ENCODE measurements at regions not wholly inside any gene's neighbourhood (a gene's known extent, or its start where the extent isn't known, plus 50 kb on each side); places are given as distances from the start of the nearest gene placed in this dataset.
"Not testable (repeated sequence)": the region's sequence is repeated elsewhere in the genome, so short reads cannot be mapped to it uniquely, and the experiment has no call there.

DNA sequence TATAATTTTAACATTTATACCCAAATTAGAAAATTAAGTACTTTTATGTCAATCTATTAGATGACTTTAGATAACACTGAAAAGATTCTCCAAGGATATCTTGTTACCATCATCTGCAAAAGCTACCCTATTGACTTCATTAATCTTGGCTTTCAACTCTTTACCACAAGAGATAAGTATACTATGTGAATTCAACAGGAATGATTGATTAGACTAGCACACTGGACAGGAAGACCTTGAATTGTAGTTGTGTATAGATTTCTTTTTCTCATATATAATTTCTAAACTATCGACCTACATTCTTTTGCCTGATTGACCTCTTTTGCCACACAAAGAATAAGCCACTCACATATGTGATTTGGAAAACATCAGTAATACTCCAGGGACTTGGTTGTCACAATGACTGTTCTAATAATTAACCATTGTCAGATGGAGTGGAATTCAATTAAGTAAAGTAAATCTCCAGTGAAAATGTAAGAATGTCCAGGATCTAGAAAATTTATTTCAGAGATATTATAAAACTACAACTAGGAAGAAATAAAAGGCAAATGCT is 1132.0 kb downstream of the SORCS1 start:
- Histone ChIP-seq H3K27me3 (ENCODE audit: control insufficient read depth in 3 of 3, insufficient read depth in 3 of 3, low read length in 3 of 3) (no peaks in the 10 kb centered on the region), H3K4me3 (ENCODE audit: low read depth in 1 of 3, low read length in 3 of 3) (no peak overlapping the region), H3K9me3 (ENCODE audit: control insufficient read depth in 2 of 2, insufficient read depth in 1 of 2, low read depth in 1 of 2, low read length in 1 of 2) (no peaks in the 10 kb centered on the region), H3K36me3 (ENCODE audit: control insufficient read depth in 3 of 3, insufficient read depth in 2 of 3, low read depth in 1 of 3, low read length in 3 of 3) (no peaks in the 10 kb centered on the region), H3K27ac (ENCODE audit: low read depth in 1 of 3, low read length in 2 of 3) (no peak overlapping the region), H3K4me1 (ENCODE audit: control insufficient read depth in 3 of 3, insufficient read depth in 2 of 3, low read depth in 1 of 3, low read length in 2 of 3) (no peaks in the 10 kb centered on the region)
- 43 to 57% (median 46%) methylated on average over 1 of the region's 1 CpG for WGBS, 3 donors
- DNase-seq (no peak), FAIRE-seq (no peak)

DNA sequence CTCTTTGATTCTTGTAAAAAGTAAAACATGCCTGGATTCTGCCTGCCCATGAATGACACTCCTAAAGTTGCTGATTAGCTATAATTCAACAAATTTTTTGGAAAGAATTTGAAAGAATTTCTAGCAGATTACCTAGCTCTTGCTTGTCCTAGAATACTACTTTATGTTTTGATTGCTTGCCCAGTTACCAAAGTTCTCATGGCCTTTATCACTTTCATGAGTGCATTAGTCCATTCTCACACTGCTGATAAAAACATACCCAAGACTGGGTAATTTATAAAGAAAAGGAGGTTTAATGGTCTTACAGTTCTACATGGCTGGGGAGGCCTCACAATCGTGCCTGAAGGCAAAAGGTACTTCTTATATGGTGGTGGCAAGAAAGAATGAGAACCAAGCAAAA is 1137.3 kb downstream of the SORCS1 start:
- no peaks in the 10 kb centered on the region for H3K9me3 ChIP-seq (ENCODE audit: control insufficient read depth in 2 of 2, insufficient read depth in 1 of 2, low read depth in 1 of 2, low read length in 1 of 2)
- no peak overlapping the region for H3K4me3 ChIP-seq (ENCODE audit: low read depth in 1 of 3, low read length in 3 of 3)
- FAIRE-seq = no peak
- no peak overlapping the region for H3K27ac ChIP-seq (ENCODE audit: low read depth in 1 of 3, low read length in 2 of 3)
- H3K36me3 ChIP-seq (ENCODE audit: control insufficient read depth in 3 of 3, insufficient read depth in 2 of 3, low read depth in 1 of 3, low read length in 3 of 3) = no peaks in the 10 kb centered on the region
- no peak for DNase-seq
- WGBS, 3 donors = 33 to 41% (median 38%) methylated on average over 1 of the region's 1 CpG
- H3K4me1 ChIP-seq (ENCODE audit: control insufficient read depth in 3 of 3, insufficient read depth in 2 of 3, low read depth in 1 of 3, low read length in 2 of 3) = no peaks in the 10 kb centered on the region
- no peaks in the 10 kb centered on the region for H3K27me3 ChIP-seq (ENCODE audit: control insufficient read depth in 3 of 3, insufficient read depth in 3 of 3, low read length in 3 of 3)

DNA sequence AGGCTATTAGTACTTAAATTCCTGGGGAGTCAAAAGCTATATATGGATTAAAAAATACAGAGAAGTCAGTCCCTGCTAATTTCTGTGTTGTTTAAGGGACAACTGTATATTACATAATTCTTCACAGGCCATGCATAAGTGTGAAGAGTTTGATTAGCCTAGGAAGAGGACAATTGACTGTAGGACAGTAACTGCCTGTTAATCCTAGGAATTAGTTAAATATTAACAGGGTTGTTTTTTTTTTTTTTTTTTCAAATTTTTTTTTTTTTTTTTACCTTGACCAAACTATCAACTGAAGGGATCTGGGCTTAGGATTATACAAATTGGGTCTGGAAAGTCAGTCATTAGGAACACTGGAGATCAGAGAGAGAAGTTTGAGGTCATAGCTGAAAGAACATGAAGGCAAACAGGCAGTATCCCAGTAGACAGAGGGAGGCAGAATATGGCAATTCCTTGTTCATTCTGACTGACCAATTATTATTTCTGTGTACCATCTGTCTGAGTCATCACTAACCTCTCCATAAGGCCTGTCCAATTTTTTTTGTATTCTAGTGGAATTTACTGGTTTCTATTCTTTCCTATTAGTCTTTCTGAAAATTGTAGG is 1139.2 kb downstream of the SORCS1 start:
- FAIRE-seq (no peak), DNase-seq (no peak)
- Histone ChIP-seq H3K9me3 (ENCODE audit: control insufficient read depth in 2 of 2, insufficient read depth in 1 of 2, low read depth in 1 of 2, low read length in 1 of 2) (no peaks in the 10 kb centered on the region), H3K36me3 (ENCODE audit: control insufficient read depth in 3 of 3, insufficient read depth in 2 of 3, low read depth in 1 of 3, low read length in 3 of 3) (no peaks in the 10 kb centered on the region), H3K4me1 (ENCODE audit: control insufficient read depth in 3 of 3, insufficient read depth in 2 of 3, low read depth in 1 of 3, low read length in 2 of 3) (no peaks in the 10 kb centered on the region), H3K27ac (ENCODE audit: low read depth in 1 of 3, low read length in 2 of 3) (no peak overlapping the region), H3K27me3 (ENCODE audit: control insufficient read depth in 3 of 3, insufficient read depth in 3 of 3, low read length in 3 of 3) (no peaks in the 10 kb centered on the region), H3K4me3 (ENCODE audit: low read depth in 1 of 3, low read length in 3 of 3) (no peak overlapping the region)

DNA sequence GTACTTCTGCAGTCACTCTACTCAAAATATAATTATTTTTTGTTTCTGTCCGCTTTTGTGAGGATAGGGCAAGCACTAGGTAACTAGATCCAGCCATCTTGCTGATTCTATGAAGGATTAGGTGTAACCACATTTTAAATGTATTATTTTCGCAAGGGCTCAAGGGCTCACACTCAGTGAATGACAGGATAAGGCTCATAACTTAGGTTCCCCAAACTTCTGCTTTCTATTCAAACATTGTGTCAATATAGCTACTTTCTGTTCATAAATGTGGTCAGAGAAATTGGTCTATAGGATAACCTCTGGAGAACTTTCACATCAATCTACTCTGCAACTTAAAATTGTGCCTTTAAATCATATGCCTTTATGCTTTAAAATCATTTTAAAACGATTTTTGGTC is 1141.2 kb downstream of the SORCS1 start:
- Histone ChIP-seq H3K36me3 (ENCODE audit: control insufficient read depth in 3 of 3, insufficient read depth in 2 of 3, low read depth in 1 of 3, low read length in 3 of 3) (no peaks in the 10 kb centered on the region), H3K4me1 (ENCODE audit: control insufficient read depth in 3 of 3, insufficient read depth in 2 of 3, low read depth in 1 of 3, low read length in 2 of 3) (no peaks in the 10 kb centered on the region), H3K27me3 (ENCODE audit: control insufficient read depth in 3 of 3, insufficient read depth in 3 of 3, low read length in 3 of 3) (no peaks in the 10 kb centered on the region), H3K9me3 (ENCODE audit: control insufficient read depth in 2 of 2, insufficient read depth in 1 of 2, low read depth in 1 of 2, low read length in 1 of 2) (no peaks in the 10 kb centered on the region), H3K4me3 (ENCODE audit: low read depth in 1 of 3, low read length in 3 of 3) (no peak overlapping the region), H3K27ac (ENCODE audit: low read depth in 1 of 3, low read length in 2 of 3) (no peak overlapping the region)
- DNase-seq (no peak), FAIRE-seq (no peak)
- WGBS, 3 donors = 61 to 69% (median 62%) methylated on average over 3 of the region's 3 CpGs

DNA sequence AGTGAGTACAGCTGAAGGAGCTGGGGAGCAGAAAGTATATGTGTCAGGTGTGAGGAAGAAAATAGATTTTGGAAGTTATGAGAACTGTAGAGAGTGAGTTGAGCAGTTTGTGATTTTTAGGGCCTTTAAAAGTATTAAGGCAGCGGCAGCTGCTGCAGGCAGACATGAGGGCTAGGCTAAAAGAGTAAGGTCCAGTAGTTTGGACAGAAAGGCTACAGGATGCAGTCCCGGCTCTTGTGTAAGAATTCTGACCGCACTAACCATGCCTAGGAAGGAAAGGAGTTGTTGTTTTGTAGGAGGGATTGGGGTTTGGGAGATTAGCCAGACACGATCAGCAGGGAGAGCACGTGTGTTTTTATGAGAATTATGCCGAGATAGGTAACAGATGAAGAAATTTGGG is 1144.9 kb downstream of the SORCS1 start:
- not testable (repeated sequence) for H3K27me3 ChIP-seq (ENCODE audit: control insufficient read depth in 3 of 3, insufficient read depth in 3 of 3, low read length in 3 of 3); H3K36me3 ChIP-seq (ENCODE audit: control insufficient read depth in 3 of 3, insufficient read depth in 2 of 3, low read depth in 1 of 3, low read length in 3 of 3); FAIRE-seq; H3K27ac ChIP-seq (ENCODE audit: low read depth in 1 of 3, low read length in 2 of 3); DNase-seq; H3K9me3 ChIP-seq (ENCODE audit: control insufficient read depth in 2 of 2, insufficient read depth in 1 of 2, low read depth in 1 of 2, low read length in 1 of 2); H3K4me3 ChIP-seq (ENCODE audit: low read depth in 1 of 3, low read length in 3 of 3); H3K4me1 ChIP-seq (ENCODE audit: control insufficient read depth in 3 of 3, insufficient read depth in 2 of 3, low read depth in 1 of 3, low read length in 2 of 3)
- 69 to 80% (median 75%) methylated on average over 6 of the region's 6 CpGs for WGBS, 3 donors

- H3K4me3 ChIP-seq (ENCODE audit: low read depth in 1 of 3, low read length in 3 of 3); H3K27ac ChIP-seq (ENCODE audit: low read depth in 1 of 3, low read length in 2 of 3); H3K27me3 ChIP-seq (ENCODE audit: control insufficient read depth in 3 of 3, insufficient read depth in 3 of 3, low read length in 3 of 3); FAIRE-seq; DNase-seq; H3K36me3 ChIP-seq (ENCODE audit: control insufficient read depth in 3 of 3, insufficient read depth in 2 of 3, low read depth in 1 of 3, low read length in 3 of 3); H3K4me1 ChIP-seq (ENCODE audit: control insufficient read depth in 3 of 3, insufficient read depth in 2 of 3, low read depth in 1 of 3, low read length in 2 of 3): not testable (repeated sequence)
- peaks cover 0 to 13% of the 10 kb centered on the region in 2 donors for H3K9me3 ChIP-seq (ENCODE audit: control insufficient read depth in 2 of 2, insufficient read depth in 1 of 2, low read depth in 1 of 2, low read length in 1 of 2)
- 65 to 76% (median 76%) methylated on average over 4 of the region's 4 CpGs for WGBS, 3 donors
These were observed 1148.9 kb downstream of the SORCS1 start for GRCh38 chr10:106015369-106016199.

GRCh38 chr10:106011250-106011649 is 1153.3 kb downstream of the SORCS1 start:
- Histone ChIP-seq H3K27me3 (ENCODE audit: control insufficient read depth in 3 of 3, insufficient read depth in 3 of 3, low read length in 3 of 3) (no peaks in the 10 kb centered on the region), H3K27ac (ENCODE audit: low read depth in 1 of 3, low read length in 2 of 3) (no peak overlapping the region), H3K4me3 (ENCODE audit: low read depth in 1 of 3, low read length in 3 of 3) (no peak overlapping the region), H3K4me1 (ENCODE audit: control insufficient read depth in 3 of 3, insufficient read depth in 2 of 3, low read depth in 1 of 3, low read length in 2 of 3) (no peaks in the 10 kb centered on the region), H3K9me3 (ENCODE audit: control insufficient read depth in 2 of 2, insufficient read depth in 1 of 2, low read depth in 1 of 2, low read length in 1 of 2) (peaks cover 0 to 13% of the 10 kb centered on the region in 2 donors), H3K36me3 (ENCODE audit: control insufficient read depth in 3 of 3, insufficient read depth in 2 of 3, low read depth in 1 of 3, low read length in 3 of 3) (no peaks in the 10 kb centered on the region)
- FAIRE-seq = no peak
- WGBS, 3 donors = 47 to 57% (median 51%) methylated on average over 3 of the region's 3 CpGs
- DNase-seq = no peak

GRCh38 chr10:106000721-106001120 is 1163.8 kb downstream of the SORCS1 start:
- FAIRE-seq (no peak), DNase-seq (no peak)
- 71 to 83% (median 73%) methylated on average over 2 of the region's 2 CpGs for WGBS, 3 donors
- no peak overlapping the region for H3K27ac ChIP-seq (ENCODE audit: low read depth in 1 of 3, low read length in 2 of 3)
- H3K4me3 ChIP-seq (ENCODE audit: low read depth in 1 of 3, low read length in 3 of 3) = no peak overlapping the region
- no peaks in the 10 kb centered on the region for H3K36me3 ChIP-seq (ENCODE audit: control insufficient read depth in 3 of 3, insufficient read depth in 2 of 3, low read depth in 1 of 3, low read length in 3 of 3)
- H3K4me1 ChIP-seq (ENCODE audit: control insufficient read depth in 3 of 3, insufficient read depth in 2 of 3, low read depth in 1 of 3, low read length in 2 of 3) = no peaks in the 10 kb centered on the region
- no peaks in the 10 kb centered on the region for H3K9me3 ChIP-seq (ENCODE audit: control insufficient read depth in 2 of 2, insufficient read depth in 1 of 2, low read depth in 1 of 2, low read length in 1 of 2)
- H3K27me3 ChIP-seq (ENCODE audit: control insufficient read depth in 3 of 3, insufficient read depth in 3 of 3, low read length in 3 of 3) = no peaks in the 10 kb centered on the region
